ENCODE measurements at regions not wholly inside any gene's neighbourhood (a gene's known extent, or its start where the extent isn't known, plus 50 kb on each side); places are given as distances from the start of the nearest gene placed in this dataset.

- no peaks in the 10 kb centered on the region for H3K27me3 ChIP-seq (replicated peaks)
- H3K36me3 ChIP-seq (replicated peaks), result no peaks in the 10 kb centered on the region
- no peak for TF ChIP-seq CTCF (IDR thresholded peaks at IDR 0.05; ENCODE audit: low read depth, low read length, missing control alignments)
- no peak for DNase-seq
- H3K4me3 ChIP-seq (ENCODE audit: low read depth, low read length), result no peak overlapping the region
- in situ Hi-C loops (cut with HindIII; ENCODE audit: low pct_ligation_motif_present, low sequenced_read_pairs), result no loop called here
- H3K27ac ChIP-seq, result no peak overlapping the region
These were observed 239.1 kb downstream of the CDC5L start for GRCh38 chr6:44626616-44627015.

GRCh38 chr6:44627091-44627882, 239.8 kb downstream of the CDC5L start:
- Histone ChIP-seq H3K27me3 (replicated peaks) (no peaks in the 10 kb centered on the region), H3K27ac (no peak overlapping the region), H3K36me3 (replicated peaks) (no peaks in the 10 kb centered on the region), H3K4me3 (ENCODE audit: low read depth, low read length) (no peak overlapping the region)
- in situ Hi-C loops (cut with HindIII; ENCODE audit: low pct_ligation_motif_present, low sequenced_read_pairs), result no loop called here
- no peak for DNase-seq
- peak; percentile 25 for TF ChIP-seq CTCF (IDR thresholded peaks at IDR 0.05; ENCODE audit: low read depth, low read length, missing control alignments)

- in situ Hi-C loops (cut with HindIII; ENCODE audit: low pct_ligation_motif_present, low sequenced_read_pairs), result no loop called here
- no peaks in the 10 kb centered on the region for H3K27me3 ChIP-seq (replicated peaks)
- TF ChIP-seq CTCF (IDR thresholded peaks at IDR 0.05; ENCODE audit: low read depth, low read length, missing control alignments), result no peak
- no peak overlapping the region for H3K27ac ChIP-seq
- H3K4me3 ChIP-seq (ENCODE audit: low read depth, low read length), result no peak overlapping the region
- no peak for DNase-seq
- no peaks in the 10 kb centered on the region for H3K36me3 ChIP-seq (replicated peaks)
These were observed 240.4 kb downstream of the CDC5L start for GRCh38 chr6:44627883-44628271.

- DNase-seq, result no peak
- in situ Hi-C loops (cut with HindIII; ENCODE audit: low pct_ligation_motif_present, low sequenced_read_pairs), result no loop called here
- no peak for TF ChIP-seq CTCF (IDR thresholded peaks at IDR 0.05; ENCODE audit: low read depth, low read length, missing control alignments)
These were observed 240.8 kb downstream of the CDC5L start for GRCh38 chr6:44628347-44628746.

GRCh38 chr6:44629636-44630035, 242.1 kb downstream of the CDC5L start:
- H3K27me3 ChIP-seq (replicated peaks), result no peaks in the 10 kb centered on the region
- DNase-seq, result no peak
- in situ Hi-C loops (cut with HindIII; ENCODE audit: low pct_ligation_motif_present, low sequenced_read_pairs), result no loop called here
- no peak overlapping the region for H3K27ac ChIP-seq
- no peak for TF ChIP-seq CTCF (IDR thresholded peaks at IDR 0.05; ENCODE audit: low read depth, low read length, missing control alignments)
- no peak overlapping the region for H3K4me3 ChIP-seq (ENCODE audit: low read depth, low read length)
- no peaks in the 10 kb centered on the region for H3K36me3 ChIP-seq (replicated peaks)

More at GRCh38 chr6:44628347-44628746, 240.8 kb downstream of the CDC5L start:
- Histone ChIP-seq H3K27me3 (replicated peaks) (no peaks in the 10 kb centered on the region), H3K36me3 (replicated peaks) (no peaks in the 10 kb centered on the region), H3K4me3 (ENCODE audit: low read depth, low read length) (no peak overlapping the region), H3K27ac (no peak overlapping the region)
